MM.1S (cell line): ENCODE measurements at regions not wholly inside any gene's neighbourhood (a gene's known extent, or its start where the extent isn't known, plus 50 kb on each side); places are given as distances from the start of the nearest gene placed in this dataset.

ENCODE experiments used
- EZH2 ChIP-seq: fragments of 300-600 bp; sonication (generic); optimal IDR thresholded peaks from 2 replicates; pipeline ENCODE3; 2017; ENCODE audit warnings: low read depth, mild to moderate bottlenecking, antibody characterized with exemption, low read length, mixed read lengths
- EZH2phosphoT487 ChIP-seq: fragments of 300-600 bp; sonication (generic); IDR thresholded peaks from 2 replicates; pipeline ENCODE4 v1.6.1; 2018; ENCODE audit warnings: antibody characterized with exemption, low read length
- TF ChIP-seq, protein P1 (sequence below): fragments of 300-600 bp; sonication (generic); IDR thresholded peaks from 2 replicates; pipeline ENCODE4 v1.5.1; 2016; ENCODE audit warnings: antibody characterized with exemption, low read length, mixed read lengths

DNA sequence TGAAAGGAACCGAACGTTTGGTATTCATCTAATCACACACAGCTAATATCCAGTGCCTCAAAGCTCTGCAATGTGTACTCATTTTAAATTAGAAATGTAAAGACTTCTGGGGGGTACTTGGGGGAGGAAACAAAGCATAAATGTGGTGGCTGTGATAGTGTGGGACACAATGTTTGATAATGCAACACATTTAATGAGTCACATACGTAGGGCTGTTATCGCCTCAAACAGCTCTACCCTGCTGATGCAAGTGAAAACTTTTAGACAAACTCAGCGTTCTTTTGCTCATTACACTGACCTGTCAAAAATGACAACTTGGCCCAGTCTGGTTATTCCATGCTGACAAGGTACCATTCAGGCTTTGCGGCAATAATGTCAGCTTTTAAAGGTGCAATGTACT, 1227.1 kb upstream of the CELF4 start:
- TF ChIP-seq, protein P1, sequence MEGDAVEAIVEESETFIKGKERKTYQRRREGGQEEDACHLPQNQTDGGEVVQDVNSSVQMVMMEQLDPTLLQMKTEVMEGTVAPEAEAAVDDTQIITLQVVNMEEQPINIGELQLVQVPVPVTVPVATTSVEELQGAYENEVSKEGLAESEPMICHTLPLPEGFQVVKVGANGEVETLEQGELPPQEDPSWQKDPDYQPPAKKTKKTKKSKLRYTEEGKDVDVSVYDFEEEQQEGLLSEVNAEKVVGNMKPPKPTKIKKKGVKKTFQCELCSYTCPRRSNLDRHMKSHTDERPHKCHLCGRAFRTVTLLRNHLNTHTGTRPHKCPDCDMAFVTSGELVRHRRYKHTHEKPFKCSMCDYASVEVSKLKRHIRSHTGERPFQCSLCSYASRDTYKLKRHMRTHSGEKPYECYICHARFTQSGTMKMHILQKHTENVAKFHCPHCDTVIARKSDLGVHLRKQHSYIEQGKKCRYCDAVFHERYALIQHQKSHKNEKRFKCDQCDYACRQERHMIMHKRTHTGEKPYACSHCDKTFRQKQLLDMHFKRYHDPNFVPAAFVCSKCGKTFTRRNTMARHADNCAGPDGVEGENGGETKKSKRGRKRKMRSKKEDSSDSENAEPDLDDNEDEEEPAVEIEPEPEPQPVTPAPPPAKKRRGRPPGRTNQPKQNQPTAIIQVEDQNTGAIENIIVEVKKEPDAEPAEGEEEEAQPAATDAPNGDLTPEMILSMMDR: no peak
- TF ChIP-seq EZH2phosphoT487 (no peak), EZH2 (no peak)
